ENCODE measurements at regions not wholly inside any gene's neighbourhood (a gene's known extent, or its start where the extent isn't known, plus 50 kb on each side); places are given as distances from the start of the nearest gene placed in this dataset.
"Not testable (repeated sequence)": the region's sequence is repeated elsewhere in the genome, so short reads cannot be mapped to it uniquely, and the experiment has no call there.

DNA sequence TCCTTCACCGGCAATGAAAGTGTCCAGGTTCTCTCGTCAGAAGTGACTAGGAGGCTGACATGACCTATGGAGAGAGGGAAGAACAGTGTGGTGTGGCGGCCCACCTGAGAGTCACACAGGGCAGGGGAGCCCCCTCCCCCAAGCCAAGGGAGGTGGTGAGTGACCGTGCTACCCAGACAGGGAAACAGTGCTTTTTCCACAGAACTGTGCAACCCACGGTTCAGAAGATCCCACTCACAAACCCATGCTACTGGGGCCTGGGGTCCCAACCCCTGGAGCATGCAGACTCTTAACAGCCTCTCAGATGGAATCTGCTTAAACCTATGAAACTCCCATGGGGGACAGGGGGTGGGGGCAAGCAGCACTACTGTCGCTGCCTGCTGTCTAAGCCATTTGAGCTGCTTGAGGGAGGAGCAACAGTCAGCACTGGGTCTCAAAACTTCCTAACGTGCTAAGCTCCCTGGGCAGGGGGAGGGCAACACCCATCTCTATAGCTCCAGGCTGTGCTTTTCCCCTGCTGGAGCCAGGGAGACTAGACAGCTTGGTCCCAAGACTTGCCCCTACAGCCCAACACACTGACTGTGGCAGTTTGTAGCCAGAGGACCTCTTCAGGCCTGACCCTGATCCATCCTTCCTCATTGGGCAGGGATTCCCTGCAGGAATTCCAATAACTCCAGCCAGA lies 850.4 kb upstream of the AADAT start:
- DNase-seq: no peak

DNA sequence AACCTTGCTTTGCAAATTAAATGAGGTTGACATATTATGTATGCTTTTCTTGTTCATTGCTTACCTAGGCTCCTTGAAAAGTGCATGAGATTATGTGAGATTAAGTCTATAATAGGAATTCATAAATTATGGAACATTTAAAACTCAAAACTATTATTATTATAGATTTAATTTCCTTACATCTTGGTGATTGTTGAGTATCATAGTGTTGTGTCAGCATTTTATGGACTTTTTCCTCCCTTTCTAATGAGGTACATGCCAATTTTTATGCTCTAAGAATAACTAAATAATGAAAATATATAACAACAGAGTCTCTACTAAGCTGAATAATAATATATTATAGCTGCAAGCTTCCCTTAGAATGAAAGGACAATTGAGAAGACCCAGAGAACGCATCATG lies 848.8 kb upstream of the AADAT start:
- no peak for DNase-seq

DNA sequence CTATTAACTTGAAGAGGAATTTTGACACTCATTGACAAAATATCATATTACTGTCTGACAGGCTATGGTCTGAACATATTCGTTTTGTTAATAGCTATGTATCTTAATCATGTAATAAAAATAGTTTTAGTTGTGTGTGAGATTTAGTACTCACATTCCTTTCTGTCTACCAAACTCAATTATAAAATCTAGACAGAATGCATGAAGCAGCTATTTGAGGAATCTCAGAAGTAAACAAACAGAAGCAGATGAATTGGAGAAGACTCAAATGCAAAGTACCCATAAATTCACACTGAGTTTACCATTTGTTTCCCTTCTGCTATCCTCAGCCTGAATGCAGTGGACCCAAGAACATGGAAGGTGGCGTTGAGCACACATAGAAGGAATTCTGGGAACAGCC lies 841.6 kb upstream of the AADAT start:
- no peak for DNase-seq

DNA sequence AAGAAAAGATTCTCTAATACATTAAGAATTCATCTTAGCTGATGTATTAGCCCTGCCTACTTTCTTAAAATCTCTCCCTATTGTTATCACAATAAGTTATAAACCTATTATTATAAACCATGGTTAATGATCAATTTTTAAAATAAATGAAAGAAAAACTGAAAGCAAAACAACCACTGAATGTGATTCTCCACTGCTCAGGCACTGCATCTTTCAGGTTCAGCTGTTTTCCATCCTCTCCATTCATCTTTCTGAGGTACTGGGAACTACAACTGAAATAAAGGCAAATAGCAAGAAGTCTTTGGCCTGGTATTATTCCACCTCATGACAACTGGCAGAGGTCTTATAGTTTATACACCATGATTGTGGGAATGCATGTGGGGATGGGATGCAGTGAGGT lies 798.9 kb upstream of the AADAT start:
- DNase-seq: no peak

DNA sequence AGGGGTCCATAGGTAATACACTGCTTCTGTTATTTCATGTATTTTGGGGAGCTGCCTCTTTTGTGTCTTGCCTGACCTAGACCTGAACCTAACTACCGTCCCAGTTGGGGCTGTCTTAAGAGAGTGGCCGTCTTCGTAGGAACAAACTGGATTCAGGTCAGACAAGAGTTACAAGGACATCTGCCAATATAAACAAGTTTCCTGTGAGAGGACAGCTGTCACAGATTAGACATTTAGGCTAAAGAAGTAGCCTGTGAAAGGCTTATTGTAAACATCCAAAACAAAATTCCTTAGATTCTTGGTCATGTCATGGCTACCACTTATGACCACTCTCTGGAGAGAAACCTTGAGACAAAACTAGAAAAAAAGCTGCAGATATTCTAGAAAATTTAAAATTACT lies 797.6 kb upstream of the AADAT start:
- DNase-seq: no peak

DNA sequence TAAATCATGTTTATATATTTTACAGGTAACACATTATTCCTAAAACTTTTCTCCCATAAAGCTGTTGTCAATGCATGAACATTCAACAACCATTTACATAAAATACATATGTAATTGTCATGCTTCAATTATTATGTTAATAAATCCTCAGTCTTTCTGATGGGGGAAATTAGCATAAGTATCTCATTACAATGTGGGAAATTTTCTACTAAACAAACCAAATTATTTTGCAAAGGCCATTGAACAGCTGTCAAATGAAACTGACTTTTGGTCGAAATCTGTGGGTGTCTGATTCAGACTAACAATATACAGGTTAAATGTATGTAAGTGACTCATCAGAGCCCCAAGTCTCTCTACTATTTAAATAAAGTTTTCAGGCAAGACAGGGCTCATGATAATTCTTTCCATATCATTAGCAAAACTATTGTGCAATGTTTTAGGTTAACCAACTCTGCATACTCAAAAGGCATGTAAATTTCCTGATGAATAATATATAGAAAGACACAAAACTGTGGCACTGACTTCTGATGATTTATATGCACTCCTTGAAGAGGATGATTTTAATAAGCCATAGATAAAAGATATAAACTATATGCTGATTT lies 795.3 kb upstream of the AADAT start:
- DNase-seq: no peak

DNA sequence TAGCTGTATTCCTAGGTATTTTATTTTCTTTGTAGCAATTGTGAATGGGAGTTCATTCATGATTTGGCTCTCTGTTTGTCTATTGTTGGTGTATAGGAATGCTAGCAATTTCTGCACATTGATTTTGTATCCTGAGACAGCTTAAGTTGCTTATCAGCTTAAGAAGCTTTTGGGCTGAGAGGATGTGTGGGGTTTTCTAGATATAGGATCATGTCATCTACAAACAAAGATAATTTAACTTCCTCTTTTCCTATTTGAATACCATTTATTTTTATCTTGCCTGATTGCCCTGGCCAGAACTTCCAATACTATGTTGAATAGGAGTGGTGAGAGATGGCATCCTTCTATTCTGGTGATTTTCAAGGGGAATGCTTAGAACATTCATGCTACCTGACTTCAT lies 791.9 kb upstream of the AADAT start:
- not testable (repeated sequence) for DNase-seq

DNA sequence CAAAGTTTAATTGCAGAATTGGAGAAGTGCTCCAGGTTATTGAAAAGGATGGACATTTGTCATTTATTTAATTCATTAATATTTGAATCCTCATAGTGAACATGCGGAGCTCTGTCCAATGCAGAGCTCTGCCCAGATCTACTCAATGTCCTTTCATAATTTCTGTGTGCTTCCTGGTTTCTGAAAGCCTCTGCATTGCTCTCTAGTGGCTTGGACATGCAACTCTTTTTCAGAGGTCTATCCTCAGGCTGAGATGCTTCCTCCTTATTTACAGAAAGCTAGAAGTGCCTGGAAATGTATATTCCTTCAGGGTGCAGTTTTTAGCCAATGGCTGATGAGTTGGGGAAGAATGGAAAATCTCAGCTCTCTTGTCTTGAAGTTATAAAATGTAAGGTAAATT lies 786.1 kb upstream of the AADAT start:
- DNase-seq: no peak

DNA sequence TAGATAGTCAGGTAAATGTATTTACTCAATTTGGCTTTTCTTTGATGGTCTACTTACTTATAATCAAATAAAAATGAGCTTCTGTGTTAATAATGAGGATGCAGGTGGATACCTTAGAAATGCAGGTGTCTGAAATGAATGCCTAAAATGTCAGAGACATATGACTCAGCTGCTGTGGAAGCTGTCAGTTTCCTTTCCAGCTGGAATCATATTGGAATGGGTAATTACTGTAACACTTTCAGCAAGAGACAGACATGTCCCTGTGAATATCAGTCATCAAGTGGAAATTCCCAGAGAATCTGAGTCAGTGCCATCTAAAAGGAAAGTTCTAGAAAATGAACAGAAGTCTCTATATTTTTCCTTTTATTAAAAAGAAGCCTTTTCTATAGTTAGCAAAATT lies 783.0 kb upstream of the AADAT start:
- DNase-seq: no peak

DNA sequence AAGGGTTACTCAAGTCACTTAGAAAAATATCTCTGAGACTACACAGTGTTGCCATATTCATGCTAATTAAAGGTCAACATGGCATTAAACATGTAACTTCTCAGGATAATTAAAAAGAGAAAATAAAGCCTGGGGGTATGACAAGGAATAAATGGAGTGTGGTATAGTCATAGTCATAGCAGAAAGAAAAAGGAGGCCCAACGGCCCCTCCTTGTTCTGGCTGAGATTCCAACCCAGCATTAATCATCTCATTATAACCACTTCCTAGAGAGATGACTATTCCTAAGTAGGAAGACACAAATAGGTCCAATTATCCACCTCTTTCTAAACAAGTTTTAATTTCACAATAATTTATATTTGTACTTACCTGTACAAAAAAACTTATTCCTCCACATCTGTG lies 778.4 kb upstream of the AADAT start:
- no peak for DNase-seq

DNA sequence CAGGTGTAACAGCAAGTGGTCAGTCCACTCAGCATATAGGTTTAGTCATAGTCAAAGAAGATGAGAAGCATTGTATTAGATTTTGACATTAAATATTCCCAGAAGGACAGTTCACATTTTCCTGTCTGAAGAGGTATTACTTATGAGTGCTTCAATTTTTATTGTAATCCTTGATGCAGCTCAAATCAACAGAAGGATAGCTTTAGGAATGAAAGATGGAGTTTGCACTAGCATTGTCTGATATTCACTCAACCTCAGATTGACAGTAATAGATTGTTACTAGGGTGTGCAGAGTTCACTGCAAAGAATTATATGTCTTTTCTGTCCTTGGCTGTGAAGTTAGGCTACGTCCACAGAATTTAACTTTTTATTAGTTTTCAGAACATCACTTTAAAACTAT lies 764.3 kb upstream of the AADAT start:
- no peak for DNase-seq

DNA sequence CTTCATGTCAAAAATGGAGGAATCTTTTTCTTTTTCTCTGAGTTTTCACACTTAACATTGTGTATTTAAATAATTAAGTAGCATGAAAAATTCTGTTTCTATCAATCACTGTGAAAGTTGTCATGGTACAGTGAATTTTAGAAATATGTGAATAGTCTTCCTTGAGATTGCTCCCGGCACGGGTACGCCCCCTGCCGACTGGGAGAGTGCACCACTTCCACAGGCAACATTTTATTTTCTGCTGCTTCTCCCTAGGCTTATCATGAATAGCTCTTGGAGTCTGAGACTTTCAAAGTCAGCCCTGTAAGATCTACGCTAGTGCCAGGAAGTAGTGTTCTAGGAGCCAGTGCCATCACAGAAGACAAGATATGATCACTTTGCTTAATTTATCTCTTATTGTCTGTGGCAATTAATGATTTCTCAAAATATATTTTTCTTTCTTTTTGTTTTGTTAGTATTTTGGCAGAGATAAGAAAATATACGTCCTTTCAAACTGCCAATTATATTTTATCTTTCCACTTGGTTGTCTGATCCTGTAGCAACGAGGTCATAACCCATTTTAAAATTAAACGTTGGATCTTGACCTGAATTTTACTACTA lies 763.8 kb upstream of the AADAT start:
- DNase-seq: peak; percentile 0

DNA sequence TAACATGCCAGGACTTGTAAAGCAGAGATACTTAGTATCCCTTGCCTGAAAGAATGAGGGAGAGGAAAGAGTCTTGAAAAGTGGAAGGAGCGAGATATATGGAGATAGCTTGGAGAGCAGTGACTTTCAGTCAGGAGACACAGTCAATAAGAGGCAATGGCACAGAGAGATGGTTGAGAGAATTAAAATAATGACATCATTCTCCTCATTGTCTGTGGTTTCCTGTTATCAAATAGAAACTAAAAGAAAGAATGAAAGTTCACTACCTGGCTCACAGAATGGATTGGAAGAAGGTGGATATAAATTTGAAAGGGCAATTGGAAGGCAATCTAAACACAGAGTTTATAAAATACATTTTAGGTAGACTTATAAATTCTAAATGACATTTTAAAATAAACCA lies 760.2 kb upstream of the AADAT start:
- no peak for DNase-seq

DNA sequence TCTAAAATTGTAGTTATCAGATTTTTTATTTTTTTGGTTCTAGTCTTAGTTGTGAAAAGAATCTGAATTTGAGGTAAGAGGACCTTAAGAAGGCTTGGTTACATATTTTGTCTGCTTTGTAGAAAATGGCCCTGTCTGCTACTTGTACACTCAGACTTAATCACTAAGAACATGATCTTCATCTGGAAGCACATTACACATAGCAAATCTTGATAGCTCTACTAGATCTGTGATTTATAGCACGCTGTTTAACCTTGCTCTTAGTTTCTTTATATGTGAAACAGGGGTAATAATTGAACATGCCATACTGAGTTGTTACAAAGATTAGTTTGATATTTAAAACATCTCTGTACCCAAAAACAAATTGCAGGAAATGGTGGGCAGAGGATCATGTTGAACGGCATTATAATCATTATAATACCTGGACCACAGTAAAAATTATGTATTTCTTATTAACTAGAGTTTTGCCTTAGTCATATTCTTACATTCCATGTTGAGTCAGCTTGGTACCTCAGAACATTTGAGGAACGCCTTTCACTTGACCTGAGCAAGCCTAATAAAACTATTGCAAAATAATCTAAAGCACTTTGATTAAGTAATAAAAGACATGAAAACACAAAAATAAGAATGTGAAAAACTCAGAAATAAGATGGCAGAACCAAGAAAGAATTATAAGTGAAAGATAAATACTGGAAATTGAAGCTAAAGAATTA lies 738.0 kb upstream of the AADAT start:
- no peak for DNase-seq

DNA sequence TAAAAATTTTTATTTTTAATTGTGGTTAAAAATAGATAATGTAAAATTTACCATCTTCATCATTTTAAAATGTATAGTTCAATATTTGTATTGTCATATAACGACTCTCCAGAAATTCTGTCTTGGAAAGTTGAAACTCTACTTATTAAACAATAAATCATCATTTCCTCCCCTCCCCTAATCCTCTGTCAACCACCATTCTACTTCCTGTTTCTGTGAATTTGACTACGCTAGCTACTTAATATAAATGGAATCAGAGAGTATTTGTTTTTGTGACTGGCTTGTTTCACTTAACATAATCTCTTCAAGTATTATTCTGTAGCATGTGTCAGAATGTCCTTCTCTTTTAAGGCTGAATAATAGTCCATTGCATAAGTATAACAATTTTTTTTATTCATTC lies 729.0 kb upstream of the AADAT start:
- DNase-seq: no peak

DNA sequence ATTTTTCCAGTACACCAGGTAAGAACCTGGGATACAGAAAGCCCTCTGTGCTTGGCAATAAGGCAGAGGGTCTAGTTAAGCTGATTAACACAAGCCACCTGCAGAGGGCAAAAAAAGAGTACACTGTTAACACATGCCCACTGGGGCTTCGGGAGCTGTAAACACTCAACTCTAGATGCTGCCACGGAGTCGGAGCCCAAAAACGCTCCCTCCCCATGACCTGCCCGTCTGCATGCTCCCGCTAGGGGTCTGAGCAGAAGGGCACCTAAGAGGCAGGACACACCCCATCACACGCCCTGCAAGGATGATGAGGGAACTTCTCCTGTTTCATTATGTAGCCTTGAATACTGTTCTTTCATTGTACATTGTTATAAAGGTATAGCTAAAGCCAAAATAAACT lies 715.6 kb upstream of the AADAT start:
- no peak for DNase-seq

DNA sequence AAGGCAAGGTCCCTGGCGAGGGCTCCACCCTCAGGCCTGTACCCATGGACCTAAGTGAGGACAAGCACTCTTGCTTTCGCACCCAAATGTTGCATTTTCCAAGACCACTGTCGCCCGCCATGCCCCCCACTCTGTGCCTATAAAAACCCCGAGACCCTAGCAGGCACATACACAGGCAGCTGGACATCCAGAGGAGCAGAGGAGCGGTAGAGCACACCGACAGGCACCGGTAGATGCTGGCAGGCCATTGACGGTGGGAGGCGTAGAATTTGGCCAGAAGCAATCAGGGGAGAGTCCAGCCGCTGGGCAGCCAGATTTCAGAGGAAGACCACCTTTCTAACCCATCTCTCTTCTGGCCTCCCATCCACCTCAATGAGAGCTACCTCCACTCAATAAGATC lies 715.2 kb upstream of the AADAT start:
- no peak for DNase-seq

DNA sequence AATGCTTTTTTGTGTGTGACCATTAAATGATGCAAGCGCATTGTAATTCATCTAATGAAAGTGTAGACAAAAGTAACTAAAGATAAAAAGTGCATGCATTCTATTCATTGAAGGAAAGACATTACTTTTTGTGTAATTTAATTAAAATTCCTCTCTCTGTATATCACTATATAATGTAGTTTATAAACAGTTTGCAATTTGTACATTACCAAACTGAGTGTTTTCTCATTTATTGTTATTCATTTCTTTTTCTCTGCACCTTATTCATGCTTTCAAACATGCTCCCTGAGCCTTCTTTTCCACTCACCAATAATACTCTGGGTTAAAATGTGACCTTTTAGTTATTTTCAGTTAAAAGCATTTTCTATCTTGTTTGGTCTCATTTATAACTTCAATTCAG lies 713.7 kb upstream of the AADAT start:
- no peak for DNase-seq

DNA sequence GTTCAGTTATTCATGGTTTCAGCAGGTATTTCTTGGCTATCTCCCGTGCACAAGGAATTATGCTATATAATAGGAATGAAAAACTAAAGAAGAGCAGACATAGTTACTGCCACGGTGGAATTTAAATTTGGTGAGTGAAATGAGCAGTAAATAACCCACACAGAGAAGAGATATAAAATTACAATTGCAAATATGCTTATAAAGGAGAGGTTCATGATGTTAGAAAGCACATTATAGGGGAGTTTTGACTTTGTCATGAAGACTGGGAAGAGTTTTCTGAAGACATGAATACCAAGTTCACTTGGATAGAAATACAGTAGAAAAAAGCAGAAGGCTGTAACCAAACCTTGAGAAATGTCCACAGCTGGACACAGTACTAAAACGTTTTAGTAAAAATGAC lies 712.0 kb upstream of the AADAT start:
- DNase-seq: no peak

DNA sequence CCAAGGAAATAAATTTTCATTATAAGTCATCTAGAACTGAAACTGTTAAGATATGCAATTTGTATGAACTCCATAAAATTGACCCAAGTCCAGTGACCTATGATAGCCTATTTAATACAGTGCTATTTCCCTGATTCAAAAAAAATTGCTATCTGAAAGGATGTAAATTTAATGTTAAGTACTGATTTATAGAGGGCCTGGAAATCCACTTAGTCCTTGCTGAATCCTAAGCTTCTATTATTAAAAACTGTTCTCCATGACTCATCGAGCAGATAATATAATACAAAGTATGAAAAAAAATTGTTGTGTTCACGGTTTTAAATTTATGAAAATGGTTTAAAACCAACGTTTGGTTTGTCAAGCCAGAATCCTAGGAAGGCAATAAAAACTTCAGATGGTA lies 704.8 kb upstream of the AADAT start:
- DNase-seq: no peak

DNA sequence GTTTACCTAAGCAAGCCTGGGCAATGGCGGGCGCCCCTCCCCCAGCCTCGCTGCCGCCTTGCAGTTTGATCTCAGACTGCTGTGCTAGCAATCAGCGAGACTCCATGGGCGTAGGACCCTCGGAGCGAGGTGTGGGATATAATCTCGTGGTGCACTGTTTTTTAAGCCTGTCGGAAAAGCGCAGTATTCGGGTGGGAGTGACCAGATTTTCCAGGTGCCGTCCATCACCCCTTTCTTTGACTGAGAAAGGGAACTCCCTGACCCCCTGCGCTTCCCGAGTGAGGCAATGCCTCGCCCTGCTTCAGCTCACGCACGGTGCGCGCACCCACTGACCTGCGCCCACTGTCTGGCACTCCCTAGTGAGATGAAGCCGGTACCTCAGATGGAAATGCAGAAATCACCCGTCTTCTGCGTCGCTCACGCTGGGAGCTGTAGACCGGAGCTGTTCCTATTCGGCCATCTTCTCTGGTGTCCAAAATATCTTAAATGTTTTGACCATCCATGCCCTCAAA lies 698.8 kb upstream of the AADAT start:
- DNase-seq: not testable (repeated sequence)

DNA sequence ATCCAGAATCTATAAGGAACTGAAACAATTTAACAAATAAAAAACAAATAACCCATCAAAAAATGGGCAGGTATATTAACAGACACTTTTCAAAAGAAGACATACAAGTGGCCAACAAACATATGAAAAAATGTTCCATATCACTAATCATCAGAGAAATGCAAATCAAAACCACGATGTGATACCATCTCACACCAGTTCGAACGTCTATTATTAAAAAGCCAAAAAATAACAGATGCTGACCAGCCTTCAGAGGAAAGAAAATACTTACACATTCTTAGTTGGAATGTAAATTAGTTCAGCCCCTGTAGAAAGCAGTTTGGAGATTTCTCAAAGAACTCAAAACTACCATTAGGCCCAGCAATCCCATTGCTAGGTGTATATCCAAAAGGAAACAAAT lies 687.9 kb upstream of the AADAT start:
- DNase-seq: no peak

DNA sequence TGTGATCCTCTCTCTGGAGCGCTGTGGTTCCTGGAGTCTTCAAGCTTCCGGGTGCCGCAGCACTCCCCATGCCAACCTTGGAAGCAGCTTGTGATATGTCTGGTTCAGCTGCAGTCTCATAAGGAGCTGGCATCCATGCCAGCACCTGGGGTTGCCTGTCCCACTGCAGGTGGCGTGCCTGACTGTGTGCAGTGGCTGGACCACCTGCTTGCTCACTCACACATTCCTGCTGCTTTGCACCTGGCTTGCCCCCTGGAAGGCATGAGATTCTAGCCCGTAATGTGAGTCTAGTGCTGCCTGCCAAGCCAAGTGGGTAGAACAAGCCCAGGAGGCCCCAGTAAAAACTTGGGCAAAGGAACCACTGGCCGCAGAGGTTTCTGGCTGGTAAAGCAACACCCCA lies 687.2 kb upstream of the AADAT start:
- no peak for DNase-seq

DNA sequence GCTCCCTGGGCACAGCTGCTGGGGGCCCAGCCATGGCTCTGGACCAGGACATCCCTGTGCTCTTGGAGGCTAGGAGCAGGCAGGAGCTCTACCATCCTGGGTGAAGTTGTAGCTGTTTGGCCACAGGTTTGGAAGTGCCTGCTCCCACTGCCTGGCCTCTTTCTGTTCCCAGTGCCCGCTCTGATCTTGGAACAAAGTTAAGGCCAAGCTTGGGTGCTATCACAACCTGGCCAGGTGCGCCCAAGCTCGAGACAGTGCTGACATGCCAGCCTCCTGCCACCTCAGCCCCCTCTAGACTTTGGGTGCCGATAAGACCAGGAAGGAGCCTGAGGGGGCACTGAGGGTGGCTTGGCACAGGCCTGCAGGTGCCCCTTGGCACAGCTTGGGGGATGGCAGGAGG lies 686.1 kb upstream of the AADAT start:
- DNase-seq: no peak

Data from NCI-H1694 (cell line).